Lower lobe of right lung (tissue), 2 donors: ENCODE measurements at regions not wholly inside any gene's neighbourhood (a gene's known extent, or its start where the extent isn't known, plus 50 kb on each side); places are given as distances from the start of the nearest gene placed in this dataset.

Experiments used
- ATAC-seq, 2 donors: fragments of 200-7000 bp; cut with Tn5 transposase; one replicate each; pipeline ENCODE4 v1.9.1; 2020 to 2022; ENCODE audit warnings: mild to moderate bottlenecking in 2 of 2, moderate library complexity in 2 of 2
- DNase-seq: peaks from one replicate; pipeline ENCODE4 v3.0.0-alpha.2; 2020
- H3K27ac ChIP-seq: fragments of 200-600 bp; one replicate; pipeline ENCODE4 v1.8.0; 2022
- H3K27me3 ChIP-seq: fragments of 200-600 bp; one replicate; pipeline ENCODE4 v1.8.0; 2022; ENCODE audit warnings: low read depth
- H3K36me3 ChIP-seq: fragments of 200-600 bp; one replicate; pipeline ENCODE4 v1.8.0; 2022; ENCODE audit warnings: mild to moderate bottlenecking
- H3K4me1 ChIP-seq: fragments of 200-600 bp; one replicate; pipeline ENCODE4 v1.8.0; 2022
- H3K4me3 ChIP-seq: fragments of 200-600 bp; one replicate; pipeline ENCODE4 v1.8.0; 2022; ENCODE audit warnings: mild to moderate bottlenecking
- H3K9me3 ChIP-seq: fragments of 200-600 bp; one replicate; pipeline ENCODE4 v1.8.0; 2022
- CTCF ChIP-seq: fragments of 200-600 bp; IDR thresholded peaks from one replicate; pipeline ENCODE4 v1.8.0; 2022; ENCODE audit warnings: antibody characterized with exemption, mild to moderate bottlenecking
- intact Hi-C: fragments of 100-400 bp; cut with DNase I; formaldehyde crosslinking; loops from one replicate; pipeline ENCODE4 v1.11.0; 2022
- donor health status: DM: no; HTN: yes; CAD: no; lungs with severe emphysema.

GRCh38 chr16:66167564-66168291, 198.8 kb upstream of the CDH5 start:
- DNase-seq = no peak

GRCh38 chr16:66166490-66166889, 200.0 kb upstream of the CDH5 start:
- Histone ChIP-seq H3K36me3 (no peaks in the 10 kb centered on the region), H3K4me1 (no peaks in the 10 kb centered on the region), H3K27me3 (no peaks in the 10 kb centered on the region), H3K27ac (no peak overlapping the region), H3K9me3 (no peaks in the 10 kb centered on the region), H3K4me3 (no peak overlapping the region)
- no peak for TF ChIP-seq CTCF
- intact Hi-C loops = no loop called here
- DNase-seq = no peak
- ATAC-seq = no peak

More at GRCh38 chr16:66167564-66168291, 198.8 kb upstream of the CDH5 start:
- no peak for TF ChIP-seq CTCF
- no peaks in the 10 kb centered on the region for H3K36me3 ChIP-seq
- intact Hi-C loops = no loop called here
- H3K4me1 ChIP-seq = no peaks in the 10 kb centered on the region
- H3K27ac ChIP-seq = no peak overlapping the region
- ATAC-seq = peak in 1 of 2 donors; percentile 62
- H3K27me3 ChIP-seq = no peaks in the 10 kb centered on the region
- no peaks in the 10 kb centered on the region for H3K9me3 ChIP-seq
- no peak overlapping the region for H3K4me3 ChIP-seq

GRCh38 chr16:66165879-66166278, 200.6 kb upstream of the CDH5 start:
- Histone ChIP-seq H3K4me3 (no peak overlapping the region), H3K27ac (no peak overlapping the region), H3K36me3 (no peaks in the 10 kb centered on the region), H3K4me1 (no peaks in the 10 kb centered on the region), H3K9me3 (no peaks in the 10 kb centered on the region), H3K27me3 (no peaks in the 10 kb centered on the region)
- no peak for TF ChIP-seq CTCF
- intact Hi-C loops = no loop called here
- DNase-seq (no peak), ATAC-seq (no peak)

- Histone ChIP-seq H3K4me3 (no peak overlapping the region), H3K9me3 (no peaks in the 10 kb centered on the region), H3K36me3 (no peaks in the 10 kb centered on the region), H3K27ac (no peak overlapping the region), H3K4me1 (no peaks in the 10 kb centered on the region), H3K27me3 (no peaks in the 10 kb centered on the region)
- intact Hi-C loops = no loop called here
- DNase-seq = no peak
- ATAC-seq = no peak
- TF ChIP-seq CTCF = no peak
Observed at GRCh38 chr16:66164581-66165247, 201.8 kb upstream of the CDH5 start.

- Histone ChIP-seq H3K36me3 (no peaks in the 10 kb centered on the region), H3K4me3 (no peak overlapping the region), H3K9me3 (no peaks in the 10 kb centered on the region), H3K27me3 (no peaks in the 10 kb centered on the region), H3K27ac (no peak overlapping the region), H3K4me1 (no peaks in the 10 kb centered on the region)
- ATAC-seq (no peak), DNase-seq (no peak)
- intact Hi-C loops = no loop called here
- TF ChIP-seq CTCF = no peak
Observed at GRCh38 chr16:66162821-66163220, 203.7 kb upstream of the CDH5 start.
